H7 (cell line): ENCODE measurements at regions not wholly inside any gene's neighbourhood (a gene's known extent, or its start where the extent isn't known, plus 50 kb on each side); places are given as distances from the start of the nearest gene placed in this dataset.
A peak's percentile ranks its signal among the peaks of the same experiment; 100 is the strongest.
"Not testable (repeated sequence)": the region's sequence is repeated elsewhere in the genome, so short reads cannot be mapped to it uniquely, and the experiment has no call there.

Experiments
- DNase-seq: peaks from one replicate; pipeline ENCODE4 v3.0.0; 2012
- H3K27me3 ChIP-seq: 2 replicates; pipeline ENCODE4 v1.6.0; 2011; ENCODE audit warnings: mild to moderate bottlenecking, low read length; ENCODE audit not compliant: control insufficient read depth, insufficient read depth
- H3K36me3 ChIP-seq: replicated peaks from 2 replicates; pipeline ENCODE4 v1.5.1; 2011; ENCODE audit warnings: low read length; ENCODE audit not compliant: control insufficient read depth, insufficient read depth
- H3K4me3 ChIP-seq: 2 replicates; pipeline ENCODE4 v1.5.1; 2011; ENCODE audit warnings: low read depth, mild to moderate bottlenecking, control low read depth, low read length, moderate library complexity; ENCODE audit not compliant: insufficient read depth

GRCh38 chr13:44140146-44140545, 233.5 kb upstream of the SERP2 start:
- no peak overlapping the region for H3K4me3 ChIP-seq
- no peaks in the 10 kb centered on the region for H3K27me3 ChIP-seq
- H3K36me3 ChIP-seq = no peaks in the 10 kb centered on the region
- peak; percentile 26 for DNase-seq

- no peak for DNase-seq
- Histone ChIP-seq H3K36me3 (no peaks in the 10 kb centered on the region), H3K27me3 (no peaks in the 10 kb centered on the region), H3K4me3 (peak overlapping the region; percentile 71)
These were observed 232.5 kb upstream of the SERP2 start for GRCh38 chr13:44140888-44141724.

- peak; percentile 99 for DNase-seq
- Histone ChIP-seq H3K4me3 (peak overlapping the region; percentile 71), H3K27me3 (no peaks in the 10 kb centered on the region), H3K36me3 (no peaks in the 10 kb centered on the region)
These were observed 231.7 kb upstream of the SERP2 start for GRCh38 chr13:44141725-44142539.

- Histone ChIP-seq H3K36me3 (no peaks in the 10 kb centered on the region), H3K4me3 (peak overlapping the region; percentile 46)
- DNase-seq = peak; percentile 28
These were observed 231.1 kb upstream of the SERP2 start for GRCh38 chr13:44142540-44142867.

GRCh38 chr13:44142941-44143665, 230.5 kb upstream of the SERP2 start:
- no peaks in the 10 kb centered on the region for H3K36me3 ChIP-seq
- no peaks in the 10 kb centered on the region for H3K27me3 ChIP-seq
- no peak for DNase-seq
- H3K4me3 ChIP-seq = no peak overlapping the region

More at GRCh38 chr13:44142540-44142867, 231.1 kb upstream of the SERP2 start:
- no peaks in the 10 kb centered on the region for H3K27me3 ChIP-seq

- no peak for DNase-seq
- Histone ChIP-seq H3K36me3 (no peaks in the 10 kb centered on the region), H3K27me3 (no peaks in the 10 kb centered on the region), H3K4me3 (no peak overlapping the region)
These were observed 227.5 kb upstream of the SERP2 start for GRCh38 chr13:44146138-44146537.

- H3K36me3 ChIP-seq = no peaks in the 10 kb centered on the region
- no peak overlapping the region for H3K4me3 ChIP-seq
- no peaks in the 10 kb centered on the region for H3K27me3 ChIP-seq
- DNase-seq = no peak
These were observed 226.4 kb upstream of the SERP2 start for GRCh38 chr13:44147233-44147632.

- no peaks in the 10 kb centered on the region for H3K27me3 ChIP-seq
- no peak overlapping the region for H3K4me3 ChIP-seq
- H3K36me3 ChIP-seq = no peaks in the 10 kb centered on the region
- DNase-seq = no peak
These were observed 226.0 kb upstream of the SERP2 start for GRCh38 chr13:44147648-44148047.

GRCh38 chr13:44148159-44148914, 225.3 kb upstream of the SERP2 start:
- no peak for DNase-seq
- no peaks in the 10 kb centered on the region for H3K27me3 ChIP-seq
- no peaks in the 10 kb centered on the region for H3K36me3 ChIP-seq
- H3K4me3 ChIP-seq = no peak overlapping the region

GRCh38 chr13:44149231-44149630, 224.4 kb upstream of the SERP2 start:
- DNase-seq, H3K36me3 ChIP-seq, H3K27me3 ChIP-seq, H3K4me3 ChIP-seq: not testable (repeated sequence)

GRCh38 chr13:44149821-44150220, 223.8 kb upstream of the SERP2 start:
- no peak overlapping the region for H3K4me3 ChIP-seq
- no peak for DNase-seq
- no peaks in the 10 kb centered on the region for H3K36me3 ChIP-seq
- H3K27me3 ChIP-seq = no peaks in the 10 kb centered on the region

GRCh38 chr13:44151474-44151873, 222.2 kb upstream of the SERP2 start:
- H3K36me3 ChIP-seq = no peaks in the 10 kb centered on the region
- H3K4me3 ChIP-seq = no peak overlapping the region

GRCh38 chr13:44153496-44153895, 220.1 kb upstream of the SERP2 start:
- H3K27me3 ChIP-seq = no peaks in the 10 kb centered on the region
- DNase-seq = no peak
- no peaks in the 10 kb centered on the region for H3K36me3 ChIP-seq
- no peak overlapping the region for H3K4me3 ChIP-seq

More at GRCh38 chr13:44151474-44151873, 222.2 kb upstream of the SERP2 start:
- no peak for DNase-seq
- no peaks in the 10 kb centered on the region for H3K27me3 ChIP-seq
